ENCODE measurements at regions not wholly inside any gene's neighbourhood (a gene's known extent, or its start where the extent isn't known, plus 50 kb on each side); places are given as distances from the start of the nearest gene placed in this dataset.

DNA sequence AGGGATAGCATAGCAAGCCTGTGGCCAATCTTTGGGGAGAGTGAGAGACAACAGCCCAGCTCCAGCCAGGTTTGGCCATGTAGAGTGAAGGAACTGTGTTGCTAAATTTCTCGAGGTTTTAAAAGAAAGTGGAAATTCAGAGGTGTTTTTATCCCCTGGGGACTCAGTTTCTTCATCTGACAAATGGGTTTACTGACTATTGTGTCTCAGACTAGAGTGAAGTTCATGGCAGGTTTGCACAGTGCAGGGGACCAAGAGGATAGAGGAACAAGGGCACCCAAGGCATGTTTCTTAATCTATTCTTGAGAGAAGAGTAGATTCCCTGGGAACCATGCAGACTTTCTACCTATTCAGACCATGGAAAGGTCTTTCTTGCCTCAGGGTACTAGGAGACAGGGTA, 555.8 kb upstream of the C16orf82 start (continued):
- TF ChIP-seq, protein P1, sequence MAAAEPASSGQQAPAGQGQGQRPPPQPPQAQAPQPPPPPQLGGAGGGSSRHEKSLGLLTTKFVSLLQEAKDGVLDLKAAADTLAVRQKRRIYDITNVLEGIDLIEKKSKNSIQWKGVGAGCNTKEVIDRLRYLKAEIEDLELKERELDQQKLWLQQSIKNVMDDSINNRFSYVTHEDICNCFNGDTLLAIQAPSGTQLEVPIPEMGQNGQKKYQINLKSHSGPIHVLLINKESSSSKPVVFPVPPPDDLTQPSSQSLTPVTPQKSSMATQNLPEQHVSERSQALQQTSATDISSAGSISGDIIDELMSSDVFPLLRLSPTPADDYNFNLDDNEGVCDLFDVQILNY (CRISPR knock-in tag; IDR thresholded peaks at IDR 0.05): no peak
- no peak for TF ChIP-seq ESRRA (CRISPR knock-in tag; IDR thresholded peaks at IDR 0.05; ENCODE audit: borderline replicate concordance)
- TF ChIP-seq ZNF317 (CRISPR knock-in tag; IDR thresholded peaks at IDR 0.05; ENCODE audit: borderline replicate concordance, low read depth): no peak
- TF ChIP-seq MYBL2 (CRISPR knock-in tag; IDR thresholded peaks at IDR 0.05): no peak
- no peak for TF ChIP-seq RORB (CRISPR knock-in tag; IDR thresholded peaks at IDR 0.05)

DNA sequence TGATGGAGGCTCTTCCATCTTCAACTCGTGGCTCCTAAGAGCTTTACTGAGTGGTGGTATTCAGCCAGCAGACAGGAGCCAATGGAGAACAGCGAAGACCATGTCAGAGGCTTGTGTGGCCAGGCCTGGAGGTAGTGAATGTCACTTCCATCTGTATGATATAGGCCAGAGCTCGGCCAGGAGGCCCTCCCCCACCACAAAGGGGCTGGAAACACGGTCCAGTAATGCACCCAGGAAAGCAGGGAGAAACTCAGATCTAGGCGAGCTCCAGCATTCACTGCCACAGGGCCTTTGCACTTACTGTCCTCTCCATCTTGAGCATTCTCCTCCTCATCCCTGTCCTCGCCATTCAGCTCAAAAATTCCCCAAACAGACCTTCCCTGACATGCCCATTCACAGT, 555.3 kb upstream of the C16orf82 start:
- H3K4me3 Mint-ChIP-seq: no peak overlapping the region
- ChIA-PET CTCF (no interaction called here), POLR2A (no interaction called here)
- no peak for TF ChIP-seq ELF4 (CRISPR knock-in tag; IDR thresholded peaks at IDR 0.05; ENCODE audit: low read depth)
- no peak for TF ChIP-seq CREM (CRISPR knock-in tag; IDR thresholded peaks at IDR 0.05)
- TF ChIP-seq IRF2 (CRISPR knock-in tag; IDR thresholded peaks at IDR 0.05; ENCODE audit: borderline replicate concordance, low read depth): no peak
- TF ChIP-seq, protein P2, sequence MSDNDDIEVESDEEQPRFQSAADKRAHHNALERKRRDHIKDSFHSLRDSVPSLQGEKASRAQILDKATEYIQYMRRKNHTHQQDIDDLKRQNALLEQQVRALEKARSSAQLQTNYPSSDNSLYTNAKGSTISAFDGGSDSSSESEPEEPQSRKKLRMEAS (CRISPR knock-in tag; IDR thresholded peaks at IDR 0.05): no peak
- TF ChIP-seq ZNF138 (CRISPR knock-in tag; conservative IDR thresholded peaks at IDR 0.05): no peak
- no peak for TF ChIP-seq SOX15 (CRISPR knock-in tag; IDR thresholded peaks at IDR 0.05)
- no peak for TF ChIP-seq ZNF423 (CRISPR knock-in tag; IDR thresholded peaks at IDR 0.05)
- no peak for TF ChIP-seq SMAD3 (CRISPR knock-in tag; IDR thresholded peaks at IDR 0.05; ENCODE audit: borderline replicate concordance)
- TF ChIP-seq, protein P3, sequence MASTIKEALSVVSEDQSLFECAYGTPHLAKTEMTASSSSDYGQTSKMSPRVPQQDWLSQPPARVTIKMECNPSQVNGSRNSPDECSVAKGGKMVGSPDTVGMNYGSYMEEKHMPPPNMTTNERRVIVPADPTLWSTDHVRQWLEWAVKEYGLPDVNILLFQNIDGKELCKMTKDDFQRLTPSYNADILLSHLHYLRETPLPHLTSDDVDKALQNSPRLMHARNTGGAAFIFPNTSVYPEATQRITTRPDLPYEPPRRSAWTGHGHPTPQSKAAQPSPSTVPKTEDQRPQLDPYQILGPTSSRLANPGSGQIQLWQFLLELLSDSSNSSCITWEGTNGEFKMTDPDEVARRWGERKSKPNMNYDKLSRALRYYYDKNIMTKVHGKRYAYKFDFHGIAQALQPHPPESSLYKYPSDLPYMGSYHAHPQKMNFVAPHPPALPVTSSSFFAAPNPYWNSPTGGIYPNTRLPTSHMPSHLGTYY (CRISPR knock-in tag; IDR thresholded peaks at IDR 0.05): no peak
- TF ChIP-seq NR3C1 (CRISPR knock-in tag; conservative IDR thresholded peaks at IDR 0.05; ENCODE audit: low read depth): no peak
- no peak for TF ChIP-seq EMX1 (CRISPR knock-in tag; IDR thresholded peaks at IDR 0.05)
- TF ChIP-seq HMGA2 (CRISPR knock-in tag; IDR thresholded peaks at IDR 0.05): no peak
- no peak for TF ChIP-seq ESRRA (CRISPR knock-in tag; IDR thresholded peaks at IDR 0.05; ENCODE audit: borderline replicate concordance)
- TF ChIP-seq, protein P4, sequence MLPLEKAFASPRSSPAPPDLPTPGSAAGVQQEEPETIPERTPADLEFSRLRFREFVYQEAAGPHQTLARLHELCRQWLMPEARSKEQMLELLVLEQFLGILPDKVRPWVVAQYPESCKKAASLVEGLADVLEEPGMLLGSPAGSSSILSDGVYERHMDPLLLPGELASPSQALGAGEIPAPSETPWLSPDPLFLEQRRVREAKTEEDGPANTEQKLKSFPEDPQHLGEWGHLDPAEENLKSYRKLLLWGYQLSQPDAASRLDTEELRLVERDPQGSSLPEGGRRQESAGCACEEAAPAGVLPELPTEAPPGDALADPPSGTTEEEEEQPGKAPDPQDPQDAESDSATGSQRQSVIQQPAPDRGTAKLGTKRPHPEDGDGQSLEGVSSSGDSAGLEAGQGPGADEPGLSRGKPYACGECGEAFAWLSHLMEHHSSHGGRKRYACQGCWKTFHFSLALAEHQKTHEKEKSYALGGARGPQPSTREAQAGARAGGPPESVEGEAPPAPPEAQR (CRISPR knock-in tag; IDR thresholded peaks at IDR 0.05): no peak
- no peak for TF ChIP-seq NFATC4 (CRISPR knock-in tag; IDR thresholded peaks at IDR 0.05)
- no peak for TF ChIP-seq MXD4 (CRISPR knock-in tag; IDR thresholded peaks at IDR 0.05; ENCODE audit: borderline replicate concordance)
- TF ChIP-seq, protein P5, sequence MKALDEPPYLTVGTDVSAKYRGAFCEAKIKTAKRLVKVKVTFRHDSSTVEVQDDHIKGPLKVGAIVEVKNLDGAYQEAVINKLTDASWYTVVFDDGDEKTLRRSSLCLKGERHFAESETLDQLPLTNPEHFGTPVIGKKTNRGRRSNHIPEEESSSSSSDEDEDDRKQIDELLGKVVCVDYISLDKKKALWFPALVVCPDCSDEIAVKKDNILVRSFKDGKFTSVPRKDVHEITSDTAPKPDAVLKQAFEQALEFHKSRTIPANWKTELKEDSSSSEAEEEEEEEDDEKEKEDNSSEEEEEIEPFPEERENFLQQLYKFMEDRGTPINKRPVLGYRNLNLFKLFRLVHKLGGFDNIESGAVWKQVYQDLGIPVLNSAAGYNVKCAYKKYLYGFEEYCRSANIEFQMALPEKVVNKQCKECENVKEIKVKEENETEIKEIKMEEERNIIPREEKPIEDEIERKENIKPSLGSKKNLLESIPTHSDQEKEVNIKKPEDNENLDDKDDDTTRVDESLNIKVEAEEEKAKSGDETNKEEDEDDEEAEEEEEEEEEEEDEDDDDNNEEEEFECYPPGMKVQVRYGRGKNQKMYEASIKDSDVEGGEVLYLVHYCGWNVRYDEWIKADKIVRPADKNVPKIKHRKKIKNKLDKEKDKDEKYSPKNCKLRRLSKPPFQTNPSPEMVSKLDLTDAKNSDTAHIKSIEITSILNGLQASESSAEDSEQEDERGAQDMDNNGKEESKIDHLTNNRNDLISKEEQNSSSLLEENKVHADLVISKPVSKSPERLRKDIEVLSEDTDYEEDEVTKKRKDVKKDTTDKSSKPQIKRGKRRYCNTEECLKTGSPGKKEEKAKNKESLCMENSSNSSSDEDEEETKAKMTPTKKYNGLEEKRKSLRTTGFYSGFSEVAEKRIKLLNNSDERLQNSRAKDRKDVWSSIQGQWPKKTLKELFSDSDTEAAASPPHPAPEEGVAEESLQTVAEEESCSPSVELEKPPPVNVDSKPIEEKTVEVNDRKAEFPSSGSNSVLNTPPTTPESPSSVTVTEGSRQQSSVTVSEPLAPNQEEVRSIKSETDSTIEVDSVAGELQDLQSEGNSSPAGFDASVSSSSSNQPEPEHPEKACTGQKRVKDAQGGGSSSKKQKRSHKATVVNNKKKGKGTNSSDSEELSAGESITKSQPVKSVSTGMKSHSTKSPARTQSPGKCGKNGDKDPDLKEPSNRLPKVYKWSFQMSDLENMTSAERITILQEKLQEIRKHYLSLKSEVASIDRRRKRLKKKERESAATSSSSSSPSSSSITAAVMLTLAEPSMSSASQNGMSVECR (CRISPR knock-in tag; IDR thresholded peaks at IDR 0.05; ENCODE audit: borderline replicate concordance): no peak
- TF ChIP-seq, protein P6, sequence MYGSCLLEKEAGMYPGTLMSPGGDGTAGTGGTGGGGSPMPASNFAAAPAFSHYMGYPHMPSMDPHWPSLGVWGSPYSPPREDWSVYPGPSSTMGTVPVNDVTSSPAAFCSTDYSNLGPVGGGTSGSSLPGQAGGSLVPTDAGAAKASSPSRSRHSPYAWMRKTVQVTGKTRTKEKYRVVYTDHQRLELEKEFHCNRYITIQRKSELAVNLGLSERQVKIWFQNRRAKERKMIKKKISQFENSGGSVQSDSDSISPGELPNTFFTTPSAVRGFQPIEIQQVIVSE (CRISPR knock-in tag; IDR thresholded peaks at IDR 0.05; ENCODE audit: borderline replicate concordance): no peak
- TF ChIP-seq, protein P7, sequence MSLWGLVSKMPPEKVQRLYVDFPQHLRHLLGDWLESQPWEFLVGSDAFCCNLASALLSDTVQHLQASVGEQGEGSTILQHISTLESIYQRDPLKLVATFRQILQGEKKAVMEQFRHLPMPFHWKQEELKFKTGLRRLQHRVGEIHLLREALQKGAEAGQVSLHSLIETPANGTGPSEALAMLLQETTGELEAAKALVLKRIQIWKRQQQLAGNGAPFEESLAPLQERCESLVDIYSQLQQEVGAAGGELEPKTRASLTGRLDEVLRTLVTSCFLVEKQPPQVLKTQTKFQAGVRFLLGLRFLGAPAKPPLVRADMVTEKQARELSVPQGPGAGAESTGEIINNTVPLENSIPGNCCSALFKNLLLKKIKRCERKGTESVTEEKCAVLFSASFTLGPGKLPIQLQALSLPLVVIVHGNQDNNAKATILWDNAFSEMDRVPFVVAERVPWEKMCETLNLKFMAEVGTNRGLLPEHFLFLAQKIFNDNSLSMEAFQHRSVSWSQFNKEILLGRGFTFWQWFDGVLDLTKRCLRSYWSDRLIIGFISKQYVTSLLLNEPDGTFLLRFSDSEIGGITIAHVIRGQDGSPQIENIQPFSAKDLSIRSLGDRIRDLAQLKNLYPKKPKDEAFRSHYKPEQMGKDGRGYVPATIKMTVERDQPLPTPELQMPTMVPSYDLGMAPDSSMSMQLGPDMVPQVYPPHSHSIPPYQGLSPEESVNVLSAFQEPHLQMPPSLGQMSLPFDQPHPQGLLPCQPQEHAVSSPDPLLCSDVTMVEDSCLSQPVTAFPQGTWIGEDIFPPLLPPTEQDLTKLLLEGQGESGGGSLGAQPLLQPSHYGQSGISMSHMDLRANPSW (CRISPR knock-in tag; conservative IDR thresholded peaks at IDR 0.05; ENCODE audit: low read depth): no peak
- TF ChIP-seq, protein P8, sequence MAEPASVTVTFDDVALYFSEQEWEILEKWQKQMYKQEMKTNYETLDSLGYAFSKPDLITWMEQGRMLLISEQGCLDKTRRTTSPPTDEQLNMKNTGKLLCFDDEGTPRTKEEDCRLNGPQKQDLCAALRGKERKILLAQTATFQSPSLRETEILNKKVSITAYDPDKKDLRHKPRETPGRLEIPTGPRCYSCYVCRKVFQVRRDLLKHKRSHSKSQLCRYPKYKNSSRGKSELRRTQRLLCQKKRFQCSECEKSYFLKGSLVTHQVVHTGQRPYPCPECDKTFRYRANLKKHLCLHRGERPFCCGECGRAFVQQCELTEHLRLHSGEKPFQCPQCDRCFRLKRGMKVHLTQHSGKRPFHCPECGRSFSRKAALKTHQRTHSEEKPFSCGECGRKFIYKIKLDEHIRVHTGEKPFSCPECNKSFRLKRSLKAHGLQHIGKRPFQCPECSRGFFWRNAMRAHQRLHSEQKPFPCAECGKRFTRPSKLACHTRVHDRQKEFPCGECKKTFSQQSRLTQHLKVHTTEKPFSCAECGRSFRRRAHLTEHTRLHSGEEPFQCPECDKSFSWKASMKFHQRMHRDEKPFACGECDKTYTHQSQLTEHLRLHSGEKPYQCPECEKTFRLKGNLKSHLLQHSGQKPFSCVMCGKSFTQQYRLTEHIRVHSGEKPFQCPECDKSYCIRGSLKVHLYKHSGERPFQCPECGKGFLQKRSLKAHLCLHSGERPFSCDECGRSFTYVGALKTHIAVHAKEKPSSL (CRISPR knock-in tag; conservative IDR thresholded peaks at IDR 0.05): no peak
- H3K27me3 Mint-ChIP-seq (ENCODE audit: low read depth): 0 out of 2 replicates have a peak, but pooled peaks cover 4% of the 10 kb centered on the region
- no peaks in the 10 kb centered on the region for H3K4me1 Mint-ChIP-seq
- DNase-seq (ENCODE audit: low spot score): no peak
- ATAC-seq: no peak
- H3K27ac Mint-ChIP-seq: no peak overlapping the region
- no peaks in the 10 kb centered on the region for H3K9me3 Mint-ChIP-seq
- no peaks in the 10 kb centered on the region for H3K36me3 Mint-ChIP-seq
